Activated CD4-positive, alpha-beta T cell treated with anti-CD3 and anti-CD28 coated beads, Interleukin-2, amount 10 ng/mL, durations not matched to agents 7 days and 5 days (primary cell): ENCODE measurements at regions not wholly inside any gene's neighbourhood (a gene's known extent, or its start where the extent isn't known, plus 50 kb on each side); places are given as distances from the start of the nearest gene placed in this dataset.

Experiments
- CTCF ChIA-PET: fragments of 350-600 bp; sonication (Branson Sonifier 250); formaldehyde crosslinking; loops from one replicate; lab custom pipeline; 2021; ENCODE audit warnings: antibody characterized with exemption; lab: Charles Lee
- POLR2A ChIA-PET: fragments of 350-600 bp; sonication (Branson Sonifier 250); formaldehyde crosslinking; loops from one replicate; lab custom pipeline; 2021; ENCODE audit warnings: antibody characterized with exemption; lab: Charles Lee
- DNase-seq: peaks from one replicate; pipeline ENCODE4 v3.0.0-alpha.2; 2020
- H3K27ac Mint-ChIP-seq: one replicate; pipeline ENCODE4 v1.8.0; 2021; ENCODE audit warnings: mild to moderate bottlenecking, moderate library complexity, mixed read lengths
- H3K27me3 Mint-ChIP-seq: one replicate; pipeline ENCODE4 v1.8.0; 2021; ENCODE audit warnings: mixed read lengths
- H3K36me3 Mint-ChIP-seq: one replicate; pipeline ENCODE4 v1.8.0; 2021; ENCODE audit warnings: low read depth, mixed read lengths
- H3K4me1 Mint-ChIP-seq: one replicate; pipeline ENCODE4 v1.8.0; 2021; ENCODE audit warnings: mixed read lengths
- H3K4me3 Mint-ChIP-seq: one replicate; pipeline ENCODE4 v1.8.0; 2021; ENCODE audit warnings: mild to moderate bottlenecking, moderate library complexity, mixed read lengths
- H3K9me3 Mint-ChIP-seq: one replicate; pipeline ENCODE4 v1.8.0; 2021; ENCODE audit warnings: mixed read lengths

- no peak overlapping the region for H3K4me3 Mint-ChIP-seq
- CTCF ChIA-PET = no interaction called here
- no peaks in the 10 kb centered on the region for H3K4me1 Mint-ChIP-seq
- no peaks in the 10 kb centered on the region for H3K36me3 Mint-ChIP-seq
- H3K27me3 Mint-ChIP-seq = no peaks in the 10 kb centered on the region
- POLR2A ChIA-PET = no interaction called here
- no peak overlapping the region for H3K27ac Mint-ChIP-seq
- H3K9me3 Mint-ChIP-seq = no peaks in the 10 kb centered on the region
- DNase-seq = no peak
These were observed 161.8 kb upstream of the ASCC3 start for GRCh38 chr6:101042966-101043365.

GRCh38 chr6:101058296-101058695, 177.2 kb upstream of the ASCC3 start:
- DNase-seq = no peak
- Mint-ChIP-seq H3K27ac (no peak overlapping the region), H3K4me1 (no peaks in the 10 kb centered on the region), H3K27me3 (no peaks in the 10 kb centered on the region), H3K9me3 (peaks cover 6% of the 10 kb centered on the region), H3K4me3 (no peak overlapping the region), H3K36me3 (no peaks in the 10 kb centered on the region)
- ChIA-PET CTCF (no interaction called here), POLR2A (no interaction called here)

DNA sequence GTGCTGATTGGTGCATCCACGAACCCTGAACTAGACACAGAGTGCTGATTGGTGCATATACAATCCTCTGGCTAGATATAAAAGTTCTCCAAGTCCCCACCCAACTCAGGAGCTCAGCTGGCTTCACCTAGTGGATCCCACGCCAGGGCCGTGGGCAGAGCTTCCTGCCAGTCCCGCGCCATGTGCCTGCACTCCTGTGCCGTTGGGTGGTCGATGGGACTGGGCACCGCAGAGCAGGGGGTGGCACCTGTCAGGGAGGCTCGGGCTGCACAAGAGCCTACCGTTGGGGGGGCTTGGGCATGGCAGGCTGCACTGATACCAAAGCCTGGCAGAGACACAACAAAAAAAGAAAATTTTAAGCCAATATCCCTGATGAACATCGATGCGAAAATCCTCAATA, 185.4 kb upstream of the ASCC3 start:
- CTCF ChIA-PET = no interaction called here
- H3K36me3 Mint-ChIP-seq = no peaks in the 10 kb centered on the region

GRCh38 chr6:101069191-101069795, 188.2 kb upstream of the ASCC3 start:
- Mint-ChIP-seq H3K27me3 (no peaks in the 10 kb centered on the region), H3K27ac (no peak overlapping the region), H3K9me3 (peaks cover 13% of the 10 kb centered on the region), H3K36me3 (no peaks in the 10 kb centered on the region), H3K4me1 (no peaks in the 10 kb centered on the region), H3K4me3 (no peak overlapping the region)
- POLR2A ChIA-PET = no interaction called here
- CTCF ChIA-PET = no interaction called here
- no peak for DNase-seq

More for the DNA sequence above, 185.4 kb upstream of the ASCC3 start:
- Mint-ChIP-seq H3K9me3 (peaks cover 13% of the 10 kb centered on the region), H3K27me3 (no peaks in the 10 kb centered on the region), H3K4me1 (no peaks in the 10 kb centered on the region), H3K4me3 (no peak overlapping the region), H3K27ac (no peak overlapping the region)
- POLR2A ChIA-PET = no interaction called here
- no peak for DNase-seq

DNA sequence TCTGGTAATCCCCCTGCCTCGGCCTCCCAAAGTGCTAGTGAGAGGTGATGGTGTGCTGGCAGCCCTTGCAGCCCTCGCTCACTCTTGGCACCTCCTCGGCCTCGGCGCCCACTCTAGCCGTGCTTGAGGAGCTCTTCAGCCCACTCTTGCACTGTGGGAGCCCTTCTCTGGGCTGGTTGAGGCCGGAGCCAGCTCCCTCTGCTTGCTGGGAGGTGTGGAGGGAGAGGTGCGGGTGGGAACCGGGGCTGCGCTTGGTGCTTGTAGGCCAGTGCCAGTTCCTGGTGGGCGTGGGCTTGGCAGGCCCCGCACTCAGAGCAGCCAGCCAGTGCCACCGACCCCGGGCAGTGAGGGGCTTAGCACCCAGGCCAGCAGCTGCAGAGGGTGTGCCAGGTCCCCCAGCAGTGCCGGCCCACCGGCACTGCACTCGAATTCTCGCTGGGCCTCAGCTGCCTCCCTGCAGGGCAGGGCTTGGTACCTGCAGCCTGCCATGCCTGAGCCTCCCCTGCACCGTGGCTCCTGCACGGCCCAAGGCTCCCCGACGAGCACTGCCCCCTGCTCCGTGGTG, 189.0 kb upstream of the ASCC3 start:
- Mint-ChIP-seq H3K36me3 (no peaks in the 10 kb centered on the region), H3K4me3 (no peak overlapping the region), H3K27me3 (no peaks in the 10 kb centered on the region), H3K27ac (no peak overlapping the region), H3K4me1 (no peaks in the 10 kb centered on the region), H3K9me3 (peaks cover 13% of the 10 kb centered on the region)
- CTCF ChIA-PET = no interaction called here
- no peak for DNase-seq
- POLR2A ChIA-PET = no interaction called here

GRCh38 chr6:101077344-101077743, 196.2 kb upstream of the ASCC3 start:
- H3K27ac Mint-ChIP-seq = no peak overlapping the region
- ChIA-PET POLR2A (no interaction called here), CTCF (no interaction called here)
- no peak overlapping the region for H3K4me3 Mint-ChIP-seq
- H3K4me1 Mint-ChIP-seq = no peaks in the 10 kb centered on the region
- DNase-seq = no peak
- no peaks in the 10 kb centered on the region for H3K27me3 Mint-ChIP-seq
- H3K9me3 Mint-ChIP-seq = no peaks in the 10 kb centered on the region
- no peaks in the 10 kb centered on the region for H3K36me3 Mint-ChIP-seq

DNA sequence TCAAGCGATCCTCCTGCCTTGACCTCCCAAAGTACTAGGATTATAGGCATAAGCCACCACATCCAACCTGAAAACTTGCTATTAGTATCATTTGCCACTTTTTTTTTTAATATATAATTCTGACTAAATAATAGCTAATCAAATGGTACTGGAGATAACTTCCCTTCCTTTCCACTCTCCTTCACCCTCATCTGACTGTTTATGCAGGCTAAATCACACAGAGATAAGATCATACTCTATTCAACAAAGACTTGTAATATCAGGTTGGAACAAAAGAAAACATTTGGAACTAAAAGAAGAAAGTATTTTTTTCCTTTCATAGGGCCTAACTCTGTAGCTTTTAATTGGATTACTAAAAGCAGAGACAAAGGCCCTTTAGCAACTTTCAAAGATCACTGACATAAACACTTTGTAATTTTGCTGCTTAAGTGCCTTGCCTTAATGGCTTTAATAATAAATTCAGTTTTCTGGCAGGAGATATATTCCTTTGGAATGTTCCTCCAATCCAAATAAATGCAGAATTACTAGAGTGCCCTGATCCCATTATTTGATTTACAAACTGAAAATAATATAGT, 198.7 kb upstream of the ASCC3 start:
- POLR2A ChIA-PET = no interaction called here
- no peaks in the 10 kb centered on the region for H3K4me1 Mint-ChIP-seq
- no peaks in the 10 kb centered on the region for H3K9me3 Mint-ChIP-seq
- CTCF ChIA-PET = interaction anchor here (0.7 kb wide), 1 partner anchor 241 kb away, joined by 3 read pairs; no protein-coding TSS in a partner anchor
- no peak overlapping the region for H3K4me3 Mint-ChIP-seq
- no peaks in the 10 kb centered on the region for H3K27me3 Mint-ChIP-seq
- no peak for DNase-seq
- H3K27ac Mint-ChIP-seq = no peak overlapping the region
- H3K36me3 Mint-ChIP-seq = no peaks in the 10 kb centered on the region

GRCh38 chr6:101080597-101080996, 199.5 kb upstream of the ASCC3 start:
- no peaks in the 10 kb centered on the region for H3K36me3 Mint-ChIP-seq
- DNase-seq = no peak
- ChIA-PET CTCF (no interaction called here), POLR2A (no interaction called here)
- H3K4me1 Mint-ChIP-seq = no peaks in the 10 kb centered on the region
- no peak overlapping the region for H3K4me3 Mint-ChIP-seq
- H3K27me3 Mint-ChIP-seq = no peaks in the 10 kb centered on the region
- no peak overlapping the region for H3K27ac Mint-ChIP-seq
- H3K9me3 Mint-ChIP-seq = no peaks in the 10 kb centered on the region

GRCh38 chr6:101083533-101084175, 202.5 kb upstream of the ASCC3 start:
- DNase-seq = no peak
- H3K9me3 Mint-ChIP-seq = no peaks in the 10 kb centered on the region
- ChIA-PET CTCF (no interaction called here), POLR2A (no interaction called here)
- no peaks in the 10 kb centered on the region for H3K27me3 Mint-ChIP-seq
- no peak overlapping the region for H3K4me3 Mint-ChIP-seq
- no peaks in the 10 kb centered on the region for H3K36me3 Mint-ChIP-seq
- H3K27ac Mint-ChIP-seq = no peak overlapping the region
- no peaks in the 10 kb centered on the region for H3K4me1 Mint-ChIP-seq

DNA sequence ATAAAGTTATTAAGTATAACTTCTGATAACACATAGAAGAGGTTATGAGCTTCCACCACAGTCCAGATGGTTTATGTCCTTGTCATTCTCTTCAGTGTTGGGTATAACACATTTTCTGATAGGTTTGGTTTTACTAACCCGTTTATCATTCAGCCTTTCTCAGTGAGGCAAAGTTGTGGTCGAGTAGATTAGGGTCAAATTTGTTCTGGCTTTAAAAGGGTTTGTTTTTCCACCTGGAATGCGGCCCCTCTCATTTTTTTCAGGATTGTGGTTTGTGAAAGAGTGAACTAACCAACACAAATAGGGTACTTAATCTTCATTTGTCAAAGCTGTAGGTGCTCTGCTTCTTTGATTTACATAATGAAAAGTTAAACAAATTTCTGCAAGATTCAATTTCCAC, 204.2 kb upstream of the ASCC3 start:
- Mint-ChIP-seq H3K27ac (no peak overlapping the region), H3K9me3 (peaks cover 5% of the 10 kb centered on the region), H3K4me3 (no peak overlapping the region), H3K36me3 (no peaks in the 10 kb centered on the region), H3K27me3 (no peaks in the 10 kb centered on the region), H3K4me1 (no peaks in the 10 kb centered on the region)
- ChIA-PET CTCF (no interaction called here), POLR2A (no interaction called here)
- DNase-seq = no peak

DNA sequence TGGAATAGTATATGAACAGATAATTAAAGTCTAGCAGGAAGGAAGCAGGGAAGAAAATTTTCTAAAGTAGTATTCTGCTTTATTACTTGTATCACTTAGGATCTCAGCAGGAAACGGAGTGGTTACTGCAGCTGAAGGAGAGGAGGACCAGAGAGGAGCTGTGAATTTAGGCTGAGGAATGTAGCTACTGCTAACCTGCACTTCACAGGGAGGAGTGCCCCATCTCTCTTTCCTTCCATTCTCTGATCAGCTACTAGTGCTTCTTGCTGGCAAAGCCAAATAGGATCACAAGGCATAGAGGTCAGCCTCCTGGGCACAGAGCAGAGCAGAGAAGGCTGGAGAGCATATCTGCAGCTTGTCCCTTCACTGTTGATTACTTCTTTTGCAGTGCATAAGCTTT, 205.3 kb upstream of the ASCC3 start:
- Mint-ChIP-seq H3K9me3 (peaks cover 16% of the 10 kb centered on the region), H3K27ac (no peak overlapping the region), H3K4me3 (no peak overlapping the region), H3K36me3 (no peaks in the 10 kb centered on the region), H3K27me3 (no peaks in the 10 kb centered on the region), H3K4me1 (no peaks in the 10 kb centered on the region)
- ChIA-PET POLR2A (no interaction called here), CTCF (interaction anchor here (0.6 kb wide), 1 partner anchor 141 kb away, joined by 4 read pairs; no protein-coding TSS in a partner anchor)
- DNase-seq = no peak

DNA sequence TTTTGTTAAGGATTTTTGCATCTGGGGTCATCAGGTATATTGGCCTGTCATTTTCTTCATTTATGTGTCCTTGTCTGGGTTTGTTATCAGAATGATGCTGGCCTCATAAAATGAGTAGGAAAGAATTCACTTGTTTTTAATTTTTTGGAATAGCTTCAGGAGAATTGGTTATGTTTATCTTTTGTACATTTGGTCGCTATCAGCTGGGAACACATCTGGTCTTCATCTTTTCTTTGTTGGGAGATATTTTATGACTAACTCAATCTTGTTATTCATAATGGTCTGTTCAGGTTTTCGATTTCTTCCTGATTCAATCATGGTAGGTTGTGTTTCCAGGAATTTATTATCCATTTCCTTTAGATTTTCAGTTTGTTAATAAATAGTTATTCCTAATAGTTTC, 207.5 kb upstream of the ASCC3 start:
- ChIA-PET POLR2A (no interaction called here), CTCF (interaction anchor here (0.6 kb wide), 1 partner anchor 663 kb away, joined by 3 read pairs; no protein-coding TSS in a partner anchor)
- Mint-ChIP-seq H3K36me3 (no peaks in the 10 kb centered on the region), H3K27ac (no peak overlapping the region), H3K4me1 (no peaks in the 10 kb centered on the region), H3K9me3 (peaks cover 20% of the 10 kb centered on the region), H3K27me3 (no peaks in the 10 kb centered on the region), H3K4me3 (no peak overlapping the region)
- DNase-seq = no peak

DNA sequence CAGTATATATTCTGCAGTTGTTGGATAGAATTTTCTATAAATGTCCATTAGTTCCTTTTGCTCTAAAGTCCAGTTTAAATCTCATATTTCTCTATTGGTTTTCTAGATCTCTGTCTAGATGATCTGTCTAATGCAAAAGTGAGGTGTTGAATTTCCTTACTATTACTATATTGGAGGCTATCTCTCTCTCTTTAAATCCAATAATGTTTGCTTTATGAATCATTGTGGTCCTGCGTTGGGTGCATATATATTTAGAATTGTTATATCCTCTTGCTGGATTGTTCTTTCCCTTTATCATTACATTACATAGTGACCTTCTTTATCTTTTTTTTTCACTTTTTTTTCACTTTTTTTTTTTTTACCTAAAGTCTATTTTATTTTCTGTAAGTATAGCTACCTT, 208.5 kb upstream of the ASCC3 start:
- CTCF ChIA-PET = no interaction called here
- peaks cover 20% of the 10 kb centered on the region for H3K9me3 Mint-ChIP-seq
- no peaks in the 10 kb centered on the region for H3K4me1 Mint-ChIP-seq
- no peaks in the 10 kb centered on the region for H3K27me3 Mint-ChIP-seq
- no peaks in the 10 kb centered on the region for H3K36me3 Mint-ChIP-seq
- H3K4me3 Mint-ChIP-seq = no peak overlapping the region
- H3K27ac Mint-ChIP-seq = no peak overlapping the region
- POLR2A ChIA-PET = no interaction called here
- DNase-seq = no peak
